NB4 (cell line): ENCODE measurements at regions not wholly inside any gene's neighbourhood (a gene's known extent, or its start where the extent isn't known, plus 50 kb on each side); places are given as distances from the start of the nearest gene placed in this dataset.

Experiments used
- DNase-seq: peaks from one replicate; pipeline ENCODE4 v3.0.0; 2010; ENCODE audit warnings: low read depth
- H3K4me3 ChIP-seq: one replicate; pipeline ENCODE4 v1.5.1; 2011; ENCODE audit warnings: mild to moderate bottlenecking, low read depth, low read length, moderate library complexity
- CTCF ChIP-seq: IDR thresholded peaks from one replicate; pipeline ENCODE4 v1.5.1; 2012; ENCODE audit warnings: low read depth, low read length
- MAX ChIP-seq: IDR thresholded peaks from 2 replicates; pipeline ENCODE4 v1.6.1; 2011; ENCODE audit warnings: low read depth, low read length
- MYC ChIP-seq: IDR thresholded peaks from 2 replicates; pipeline ENCODE4 v1.6.1; 2011; ENCODE audit warnings: low read depth, low read length
- POLR2A ChIP-seq: IDR thresholded peaks from 2 replicates; pipeline ENCODE4 v1.6.1; 2011; ENCODE audit warnings: mild to moderate bottlenecking; ENCODE audit not compliant: insufficient read length; ENCODE audit errors: extremely low read depth

- no peak overlapping the region for H3K4me3 ChIP-seq
- TF ChIP-seq CTCF = no peak
- no peak for TF ChIP-seq POLR2A
- no peak for TF ChIP-seq MYC
- TF ChIP-seq MAX = no peak
- no peak for DNase-seq
Measured at GRCh38 chr4:27595571-27596360, 735.1 kb downstream of the STIM2 start.

- TF ChIP-seq CTCF (no peak), MYC (no peak), POLR2A (no peak), MAX (no peak)
- DNase-seq = no peak
- no peak overlapping the region for H3K4me3 ChIP-seq
Measured at GRCh38 chr4:27602172-27602571, 741.5 kb downstream of the STIM2 start.

GRCh38 chr4:27604692-27605091 is 744.1 kb downstream of the STIM2 start:
- TF ChIP-seq POLR2A = no peak
- TF ChIP-seq MYC = no peak
- no peak for TF ChIP-seq MAX
- TF ChIP-seq CTCF = no peak

GRCh38 chr4:27616166-27616565 is 755.5 kb downstream of the STIM2 start:
- DNase-seq = no peak
- TF ChIP-seq MAX (no peak), POLR2A (no peak), CTCF (no peak), MYC (no peak)
- no peak overlapping the region for H3K4me3 ChIP-seq

More at GRCh38 chr4:27604692-27605091, 744.1 kb downstream of the STIM2 start:
- no peak for DNase-seq
- H3K4me3 ChIP-seq = no peak overlapping the region

GRCh38 chr4:27619435-27619834 is 758.8 kb downstream of the STIM2 start:
- H3K4me3 ChIP-seq = no peak overlapping the region
- DNase-seq = no peak
- TF ChIP-seq POLR2A (no peak), CTCF (no peak), MAX (no peak), MYC (no peak)
